ENCODE measurements at regions not wholly inside any gene's neighbourhood (a gene's known extent, or its start where the extent isn't known, plus 50 kb on each side); places are given as distances from the start of the nearest gene placed in this dataset.

DNA sequence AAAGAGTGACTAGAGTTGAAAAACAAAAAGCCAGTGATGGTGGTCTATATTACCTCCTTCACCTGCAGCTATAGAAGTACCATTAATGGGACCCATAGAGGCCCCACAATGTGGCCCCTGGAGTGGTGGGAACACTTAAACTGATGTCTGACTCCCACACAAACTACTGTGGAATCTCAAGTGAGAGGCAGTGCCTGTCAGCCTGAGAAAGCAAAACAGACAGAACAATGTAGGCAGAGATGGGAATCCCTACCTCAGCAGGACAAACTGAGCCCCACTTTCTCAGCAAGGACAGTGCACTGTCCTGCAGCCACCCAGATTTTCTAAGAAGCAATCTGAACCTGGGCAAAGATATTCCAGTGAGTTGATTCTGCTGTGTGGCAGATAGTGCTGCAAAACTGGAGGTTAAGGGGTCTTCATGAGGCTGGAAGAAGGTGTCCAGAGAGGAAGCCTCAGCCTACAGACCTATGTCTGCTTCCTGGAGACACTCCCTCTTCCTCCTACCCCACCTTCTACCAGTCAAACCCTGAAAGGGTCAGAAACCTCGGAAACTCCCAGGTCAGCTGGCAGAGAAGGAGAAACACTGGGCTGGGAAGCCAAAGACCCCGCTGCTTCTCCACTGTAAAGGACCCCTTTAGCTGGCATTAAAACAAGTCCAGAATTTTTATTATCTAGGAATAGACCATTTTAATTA lies 228.7 kb downstream of the C1orf94 start:
- no peak overlapping the region for H3K27ac ChIP-seq
- TF ChIP-seq, protein P1, sequence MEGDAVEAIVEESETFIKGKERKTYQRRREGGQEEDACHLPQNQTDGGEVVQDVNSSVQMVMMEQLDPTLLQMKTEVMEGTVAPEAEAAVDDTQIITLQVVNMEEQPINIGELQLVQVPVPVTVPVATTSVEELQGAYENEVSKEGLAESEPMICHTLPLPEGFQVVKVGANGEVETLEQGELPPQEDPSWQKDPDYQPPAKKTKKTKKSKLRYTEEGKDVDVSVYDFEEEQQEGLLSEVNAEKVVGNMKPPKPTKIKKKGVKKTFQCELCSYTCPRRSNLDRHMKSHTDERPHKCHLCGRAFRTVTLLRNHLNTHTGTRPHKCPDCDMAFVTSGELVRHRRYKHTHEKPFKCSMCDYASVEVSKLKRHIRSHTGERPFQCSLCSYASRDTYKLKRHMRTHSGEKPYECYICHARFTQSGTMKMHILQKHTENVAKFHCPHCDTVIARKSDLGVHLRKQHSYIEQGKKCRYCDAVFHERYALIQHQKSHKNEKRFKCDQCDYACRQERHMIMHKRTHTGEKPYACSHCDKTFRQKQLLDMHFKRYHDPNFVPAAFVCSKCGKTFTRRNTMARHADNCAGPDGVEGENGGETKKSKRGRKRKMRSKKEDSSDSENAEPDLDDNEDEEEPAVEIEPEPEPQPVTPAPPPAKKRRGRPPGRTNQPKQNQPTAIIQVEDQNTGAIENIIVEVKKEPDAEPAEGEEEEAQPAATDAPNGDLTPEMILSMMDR (conservative IDR thresholded peaks at IDR 0.05): no peak
- no peak for TF ChIP-seq ZFX (IDR thresholded peaks at IDR 0.05)

DNA sequence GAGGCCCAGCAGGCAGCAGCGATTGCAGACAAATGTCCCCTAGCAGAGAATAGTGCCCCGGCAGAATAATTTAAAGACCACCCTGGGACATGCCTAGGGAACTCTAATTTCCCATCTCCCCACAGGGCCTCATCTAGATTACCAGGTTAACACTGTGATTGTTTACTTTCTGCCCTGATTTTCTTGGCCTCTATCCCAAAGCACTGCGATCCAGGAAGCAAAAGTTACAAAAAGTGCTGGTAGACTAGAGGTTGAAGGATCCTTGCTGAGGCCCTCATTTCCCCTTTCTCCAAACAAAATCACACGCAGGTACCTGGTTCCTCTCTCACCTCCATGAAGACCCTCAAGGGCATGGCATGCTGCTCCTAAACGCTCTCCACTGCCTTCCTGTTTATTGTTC lies 229.7 kb downstream of the C1orf94 start:
- H3K27ac ChIP-seq: peak overlapping the region; percentile 34; the same call in 1 of the 2 replicates

DNA sequence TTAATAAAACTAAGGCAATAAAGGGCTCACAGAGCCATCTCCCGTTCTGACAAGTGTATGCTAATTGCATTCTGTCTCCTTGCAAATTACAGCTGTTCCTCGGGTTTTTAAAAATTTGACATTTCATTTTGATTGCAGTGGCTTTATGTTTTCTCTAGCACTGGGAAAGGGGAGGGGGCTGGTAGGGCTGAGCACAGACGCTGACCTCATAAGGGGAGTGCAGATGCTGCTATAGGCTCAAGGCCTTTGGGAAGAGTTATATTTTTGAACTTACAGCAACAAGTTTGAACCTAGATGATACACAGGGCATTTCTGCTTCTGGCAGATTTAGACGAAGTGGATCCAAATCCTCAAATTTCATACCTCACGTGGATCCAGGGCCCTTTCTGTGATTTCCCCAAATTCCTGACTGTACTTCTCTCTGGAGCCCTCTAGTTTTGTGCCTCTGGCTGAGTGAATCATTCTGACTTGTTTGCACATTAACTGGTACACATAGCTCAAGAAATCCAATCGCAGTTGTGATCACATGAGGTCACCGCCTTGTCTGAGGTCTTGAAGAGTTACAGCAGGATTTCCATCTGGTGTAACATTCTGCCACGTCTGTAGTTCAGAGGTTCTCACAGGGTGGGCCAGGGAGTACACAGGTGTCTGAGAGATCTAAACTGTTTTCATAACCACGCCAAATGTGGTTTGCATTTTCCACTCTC lies 230.3 kb downstream of the C1orf94 start:
- no peak for TF ChIP-seq ZFX (IDR thresholded peaks at IDR 0.05)
- TF ChIP-seq, protein P1 (conservative IDR thresholded peaks at IDR 0.05): no peak
- H3K27ac ChIP-seq: peak overlapping the region; percentile 34; the same call in 1 of the 2 replicates

More for the DNA sequence above, 229.7 kb downstream of the C1orf94 start:
- TF ChIP-seq, protein P1 (conservative IDR thresholded peaks at IDR 0.05): no peak

DNA sequence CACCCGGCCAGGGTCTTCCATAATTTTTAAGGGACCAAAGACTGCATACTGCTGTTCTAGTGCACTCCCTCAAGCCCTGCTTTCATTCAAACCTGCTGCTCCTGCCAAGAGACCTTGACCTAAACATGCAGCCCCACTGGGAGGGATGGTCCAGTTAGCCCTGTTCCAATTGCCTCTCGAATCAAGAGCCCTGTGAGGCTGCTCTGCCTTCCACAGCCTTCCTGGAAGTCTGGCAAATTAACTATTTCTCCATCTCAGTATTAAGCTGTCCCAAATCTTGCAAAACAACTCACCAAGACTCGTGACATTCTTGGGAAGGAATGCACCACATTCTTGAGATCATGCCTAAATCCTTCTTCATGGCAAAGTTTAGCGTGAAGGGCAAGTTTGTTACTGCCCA lies 231.3 kb downstream of the C1orf94 start:
- no peak overlapping the region for H3K27ac ChIP-seq
- no peak for TF ChIP-seq ZFX (IDR thresholded peaks at IDR 0.05)
- TF ChIP-seq, protein P1 (conservative IDR thresholded peaks at IDR 0.05): no peak

DNA sequence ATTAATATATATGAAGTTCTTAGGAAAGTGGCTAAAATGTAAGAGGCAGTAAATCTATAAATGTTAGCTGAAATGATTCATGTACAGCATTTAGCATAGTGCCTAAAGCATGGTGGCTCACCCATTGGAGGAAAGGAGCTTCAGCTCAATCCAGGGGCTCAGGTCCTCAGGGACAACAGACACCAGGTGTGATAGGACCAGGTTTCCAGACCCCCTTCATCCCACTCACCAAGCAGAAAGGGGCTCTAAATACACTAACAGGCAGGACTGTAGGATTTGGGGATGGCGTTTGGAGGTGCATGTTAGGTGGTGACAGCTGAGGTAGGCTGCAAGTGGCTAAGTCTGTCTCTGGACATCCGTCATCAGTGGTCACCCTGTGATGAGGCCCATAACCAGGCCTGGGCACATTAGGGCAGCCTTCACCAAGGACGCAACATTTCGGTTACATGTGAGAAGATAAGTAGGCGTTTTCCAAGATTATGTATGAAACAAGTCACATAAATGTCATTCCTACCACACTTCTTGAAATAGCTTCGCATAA lies 233.1 kb downstream of the C1orf94 start:
- H3K27ac ChIP-seq: no peak overlapping the region
- no peak for TF ChIP-seq ZFX (IDR thresholded peaks at IDR 0.05)

DNA sequence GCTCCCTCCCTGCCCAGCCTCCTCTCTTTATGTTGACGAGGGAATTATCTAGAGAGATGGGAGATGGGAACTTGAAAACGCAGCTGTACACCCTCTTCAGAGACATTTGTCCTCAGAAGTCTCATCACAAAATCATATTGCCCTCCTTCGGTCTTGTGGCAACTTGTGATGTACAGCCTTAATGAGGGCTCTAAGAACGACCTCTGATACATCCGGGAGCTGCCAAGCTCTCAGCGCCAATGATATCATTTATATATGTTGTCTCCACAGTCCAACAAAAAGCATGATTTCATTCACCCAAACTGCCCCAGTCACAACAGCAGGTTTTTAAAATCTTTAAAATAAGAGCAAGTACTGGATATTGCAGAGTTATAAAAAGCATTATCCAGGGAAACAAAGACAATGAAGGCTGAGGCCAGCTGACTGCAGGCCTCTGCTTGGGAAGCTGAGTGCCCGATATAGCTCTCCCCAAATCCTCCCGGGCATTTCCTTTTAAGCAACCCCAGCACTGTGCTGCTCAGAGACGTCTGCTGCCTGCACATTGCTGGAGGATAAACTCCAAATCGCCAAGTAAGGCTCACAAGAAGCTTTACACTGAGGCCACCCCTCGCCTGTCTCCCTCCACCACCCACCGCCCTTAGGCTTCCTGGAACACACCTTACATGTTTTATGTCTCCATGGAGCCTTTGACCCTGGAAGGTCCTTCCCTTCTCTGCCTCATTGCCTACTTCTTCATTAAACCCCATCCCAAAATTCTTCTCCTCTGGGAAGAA lies 236.1 kb downstream of the C1orf94 start:
- no peak overlapping the region for H3K27ac ChIP-seq
- no peak for TF ChIP-seq ZFX (IDR thresholded peaks at IDR 0.05)
- TF ChIP-seq, protein P1 (conservative IDR thresholded peaks at IDR 0.05): no peak

DNA sequence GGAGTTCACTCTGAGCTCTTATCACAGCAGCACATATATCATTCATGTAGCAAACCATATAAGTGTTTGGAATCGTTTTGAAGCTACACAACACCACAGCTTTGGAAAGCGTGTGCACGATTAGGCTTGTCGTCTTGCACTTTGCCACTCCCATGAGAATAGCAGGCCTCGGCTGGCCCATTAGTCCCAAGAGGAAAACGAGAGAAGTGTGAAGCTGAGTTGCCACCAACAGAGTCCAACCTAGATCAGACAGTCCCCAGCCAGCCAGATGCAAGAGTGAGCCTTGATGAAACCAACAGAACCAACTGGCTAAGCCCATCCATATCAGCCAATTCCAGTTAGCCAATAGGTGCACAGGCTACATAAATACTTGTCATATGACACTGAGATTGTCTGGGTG lies 238.4 kb downstream of the C1orf94 start:
- TF ChIP-seq, protein P1 (conservative IDR thresholded peaks at IDR 0.05): no peak
- no peak for TF ChIP-seq ZFX (IDR thresholded peaks at IDR 0.05)
- H3K27ac ChIP-seq: no peak overlapping the region
